Breast epithelium (tissue), 4 donors: ENCODE measurements at regions not wholly inside any gene's neighbourhood (a gene's known extent, or its start where the extent isn't known, plus 50 kb on each side); places are given as distances from the start of the nearest gene placed in this dataset.

Source experiments
- DNase-seq, 2 donors: peaks; one replicate each; pipeline ENCODE4 v3.0.0-alpha.2; 2019; ENCODE audit warnings: low spot score in 2 of 2
- H3K27ac ChIP-seq, 2 donors: fragments of 200-600 bp; sonication (generic) in 1 of 2; one replicate each; pipeline ENCODE4 v1.5.1; 2016 to 2019; ENCODE audit warnings: mild to moderate bottlenecking in 1 of 2
- H3K27me3 ChIP-seq, 2 donors: fragments of 200-600 bp; sonication (generic) in 1 of 2; one replicate each; pipeline versions ENCODE4 v1.5.1 to v1.6.0; 2017 to 2019; ENCODE audit warnings: control low read depth in 1 of 2, mild to moderate bottlenecking in 1 of 2
- H3K36me3 ChIP-seq: fragments of 200-600 bp; one replicate; pipeline ENCODE4 v1.5.1; 2019
- H3K4me1 ChIP-seq, 2 donors: fragments of 200-600 bp; sonication (generic); one replicate each; pipeline ENCODE4 v1.5.1; 2016 to 2019; ENCODE audit warnings: control low read depth in 1 of 2
- H3K4me3 ChIP-seq, 3 donors: fragments of 200-600 bp; sonication (generic); 1 replicate in 2 of 3; 2 replicates in 1 of 3; pipeline ENCODE4 v1.5.1; 2016 to 2019; ENCODE audit warnings: mild to moderate bottlenecking in 3 of 3, moderate library complexity in 2 of 3
- H3K9me3 ChIP-seq, 2 donors: fragments of 200-600 bp; sonication (generic) in 1 of 2; one replicate each; pipeline ENCODE4 v1.5.1; 2016 to 2019; ENCODE audit warnings: control low read depth in 1 of 2
- CTCF ChIP-seq, 3 donors: fragments of 450-650 bp; IDR thresholded peaks; one replicate each; pipeline ENCODE4 v1.5.1; 2016 to 2017; ENCODE audit warnings: antibody characterized with exemption in 3 of 3, mild to moderate bottlenecking in 3 of 3, moderate library complexity in 3 of 3
- POLR2A ChIP-seq: fragments of 450-650 bp; IDR thresholded peaks from one replicate; pipeline ENCODE4 v1.6.1; 2016; ENCODE audit warnings: antibody characterized with exemption, mild to moderate bottlenecking, moderate library complexity
- POLR2AphosphoS5 ChIP-seq, 3 donors: sonication (generic); formaldehyde crosslinking; IDR thresholded peaks; one replicate each; pipeline ENCODE4 v1.6.1; 2017; ENCODE audit warnings: antibody characterized with exemption in 3 of 3
- intact Hi-C: fragments of 100-400 bp; cut with DNase I; formaldehyde crosslinking; loops from one replicate; pipeline ENCODE4 v1.15.1; 2023; ENCODE audit warnings: low total_unique reads

- Histone ChIP-seq H3K9me3 (no peaks in the 10 kb centered on the region), H3K27ac (no peak overlapping the region), H3K4me3 (no peak overlapping the region), H3K27me3 (peaks cover 0 to 16% of the 10 kb centered on the region in 2 donors), H3K36me3 (no peaks in the 10 kb centered on the region), H3K4me1 (no peaks in the 10 kb centered on the region)
- DNase-seq: no peak
- intact Hi-C loops: no loop called here
- TF ChIP-seq CTCF (IDR thresholded peaks at IDR 0.05) (no peak), POLR2A (no peak), POLR2AphosphoS5 (IDR thresholded peaks at IDR 0.05) (no peak)
These were observed 304.8 kb upstream of the ISX start for GRCh38 chr22:34761111-34761510.

- Histone ChIP-seq H3K36me3 (no peaks in the 10 kb centered on the region), H3K27me3 (peaks cover 0 to 14% of the 10 kb centered on the region in 2 donors), H3K27ac (no peak overlapping the region), H3K4me1 (no peaks in the 10 kb centered on the region), H3K4me3 (no peak overlapping the region), H3K9me3 (no peaks in the 10 kb centered on the region)
- no peak for TF ChIP-seq POLR2AphosphoS5 (IDR thresholded peaks at IDR 0.05)
- no peak for TF ChIP-seq POLR2A
- no peak for TF ChIP-seq CTCF (IDR thresholded peaks at IDR 0.05)
- DNase-seq: no peak
- intact Hi-C loops: no loop called here
These were observed 302.5 kb upstream of the ISX start for GRCh38 chr22:34763496-34763895.

- H3K27ac ChIP-seq: no peak overlapping the region
- intact Hi-C loops: no loop called here
- no peaks in the 10 kb centered on the region for H3K4me1 ChIP-seq
- peaks cover 0 to 5% of the 10 kb centered on the region in 2 donors for H3K27me3 ChIP-seq
- DNase-seq: no peak
- no peaks in the 10 kb centered on the region for H3K9me3 ChIP-seq
- TF ChIP-seq POLR2AphosphoS5 (IDR thresholded peaks at IDR 0.05) (no peak), POLR2A (no peak), CTCF (IDR thresholded peaks at IDR 0.05) (no peak)
- no peaks in the 10 kb centered on the region for H3K36me3 ChIP-seq
- no peak overlapping the region for H3K4me3 ChIP-seq
These were observed 300.8 kb upstream of the ISX start for GRCh38 chr22:34765115-34765514.

- Histone ChIP-seq H3K4me3 (no peak overlapping the region), H3K9me3 (no peaks in the 10 kb centered on the region), H3K27me3 (peaks cover 0 to 12% of the 10 kb centered on the region in 2 donors), H3K36me3 (no peaks in the 10 kb centered on the region), H3K4me1 (no peaks in the 10 kb centered on the region), H3K27ac (no peak overlapping the region)
- TF ChIP-seq POLR2A (no peak), CTCF (IDR thresholded peaks at IDR 0.05) (no peak), POLR2AphosphoS5 (IDR thresholded peaks at IDR 0.05) (no peak)
- no peak for DNase-seq
- intact Hi-C loops: no loop called here
These were observed 296.6 kb upstream of the ISX start for GRCh38 chr22:34769361-34769760.

GRCh38 chr22:34776817-34777216, 289.1 kb upstream of the ISX start:
- no peaks in the 10 kb centered on the region for H3K36me3 ChIP-seq
- H3K4me3 ChIP-seq: no peak overlapping the region
- no peak for DNase-seq
- no peaks in the 10 kb centered on the region for H3K4me1 ChIP-seq
- H3K27ac ChIP-seq: no peak overlapping the region
- intact Hi-C loops: loop anchor here (1.0 kb wide), 1 partner anchor 21 kb away; no protein-coding TSS in a partner anchor
- H3K27me3 ChIP-seq: no peaks in the 10 kb centered on the region
- no peak for TF ChIP-seq POLR2AphosphoS5 (IDR thresholded peaks at IDR 0.05)
- no peak for TF ChIP-seq POLR2A
- TF ChIP-seq CTCF (IDR thresholded peaks at IDR 0.05): no peak
- peaks cover 6 to 18% of the 10 kb centered on the region in 2 donors for H3K9me3 ChIP-seq
